OCI-LY7 (cell line): ENCODE measurements at regions not wholly inside any gene's neighbourhood (a gene's known extent, or its start where the extent isn't known, plus 50 kb on each side); places are given as distances from the start of the nearest gene placed in this dataset.

Experiments used
- CTCF ChIP-seq: fragments of 200-600 bp; sonication (generic); conservative IDR thresholded peaks from 2 replicates; pipeline ENCODE4 v1.5.1; 2014; ENCODE audit warnings: mild to moderate bottlenecking, antibody characterized with exemption, low read length, moderate library complexity, mixed read lengths
- EZH2phosphoT487 ChIP-seq: fragments of 200-600 bp; sonication (generic); IDR thresholded peaks from 2 replicates; pipeline ENCODE4 v1.6.1; 2018; ENCODE audit warnings: low read depth, borderline replicate concordance, mild to moderate bottlenecking, mixed run types, antibody characterized with exemption, low read length, moderate library complexity, mixed read lengths

- TF ChIP-seq EZH2phosphoT487 (no peak), CTCF (no peak)
These were observed 305.0 kb upstream of the SULF2 start for GRCh38 chr20:48090314-48090713.
